GM18508 (cell line): ENCODE measurements at regions not wholly inside any gene's neighbourhood (a gene's known extent, or its start where the extent isn't known, plus 50 kb on each side); places are given as distances from the start of the nearest gene placed in this dataset.

Experiments used
- ATAC-seq: cut with Tn5 transposase; IDR thresholded peaks from one replicate; pipeline ENCODE4 v1.9.1; 2021; ENCODE audit warnings: moderate number of reproducible peaks; ENCODE audit not compliant: insufficient read depth, unreplicated experiment

- no peak for ATAC-seq
These were observed 110.3 kb upstream of the BTN3A2 start for GRCh38 chr6:26254724-26255123.

DNA sequence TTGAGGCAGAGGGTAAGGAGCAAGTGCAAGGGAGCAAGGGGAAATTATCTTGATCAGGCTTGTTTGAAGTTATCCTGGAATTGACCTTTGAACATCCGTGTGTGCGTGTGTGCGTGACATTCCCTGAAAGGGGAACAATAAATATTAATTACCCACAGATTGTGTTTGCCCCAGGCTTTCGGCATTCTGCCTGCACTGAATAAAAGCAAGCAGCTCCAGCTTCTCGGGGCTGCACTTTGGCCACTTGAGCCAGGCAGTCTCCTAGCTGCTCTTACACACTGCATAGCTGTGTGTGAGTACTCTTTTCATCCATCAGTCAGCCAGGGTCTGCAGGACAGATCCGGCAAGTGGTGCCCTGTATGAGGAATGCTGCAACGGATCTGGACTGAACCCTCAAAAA lies 107.7 kb upstream of the BTN3A2 start:
- ATAC-seq, result no peak

GRCh38 chr6:26258212-26258977 lies 106.6 kb upstream of the BTN3A2 start:
- ATAC-seq, result no peak

GRCh38 chr6:26260110-26260637 lies 104.8 kb upstream of the BTN3A2 start:
- ATAC-seq, result no peak

GRCh38 chr6:26260725-26261490 lies 104.1 kb upstream of the BTN3A2 start:
- no peak for ATAC-seq

GRCh38 chr6:26264547-26264946 lies 100.5 kb upstream of the BTN3A2 start:
- ATAC-seq, result no peak

GRCh38 chr6:26267083-26267589 lies 97.9 kb upstream of the BTN3A2 start:
- ATAC-seq, result no peak

GRCh38 chr6:26268659-26269402 lies 96.2 kb upstream of the BTN3A2 start:
- no peak for ATAC-seq

- ATAC-seq, result no peak
These were observed 95.2 kb upstream of the BTN3A2 start for GRCh38 chr6:26269531-26270485.

DNA sequence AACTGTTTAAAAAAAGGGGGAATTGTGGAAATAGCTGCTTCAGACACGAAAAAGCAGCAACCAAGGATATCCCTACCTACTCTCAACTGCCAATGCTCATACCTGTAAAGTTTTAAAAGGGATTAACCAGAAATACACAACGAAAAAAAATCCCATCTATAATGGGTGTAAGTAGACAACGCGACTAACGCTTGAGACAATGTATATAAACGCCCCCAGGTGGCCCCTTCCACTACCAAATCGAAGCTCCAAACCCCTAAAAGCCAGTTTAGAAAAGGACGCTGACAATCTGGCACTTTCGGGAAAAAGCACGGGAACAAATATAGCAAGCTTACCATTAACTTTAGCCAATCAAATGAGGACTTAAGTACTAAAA lies 94.5 kb upstream of the BTN3A2 start:
- ATAC-seq, result no peak

- ATAC-seq, result no peak
These were observed 93.9 kb upstream of the BTN3A2 start for GRCh38 chr6:26270903-26271667.

DNA sequence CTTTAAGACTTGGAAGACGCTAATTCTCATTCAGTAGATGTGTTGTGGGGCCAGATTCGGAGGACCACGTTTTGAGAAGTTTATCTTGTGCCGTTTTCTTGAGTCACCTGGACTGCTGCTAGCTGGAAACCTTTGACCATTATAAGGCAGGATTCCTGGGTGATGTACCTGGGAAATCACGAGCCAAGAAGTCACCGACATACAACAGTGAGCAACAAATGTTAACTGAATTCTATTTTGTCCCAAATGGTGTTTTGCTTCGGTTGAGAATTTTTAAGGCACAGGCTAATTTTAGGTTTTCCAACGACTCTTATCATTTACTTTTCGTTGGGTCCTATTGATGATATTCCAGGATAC lies 93.4 kb upstream of the BTN3A2 start:
- no peak for ATAC-seq

GRCh38 chr6:26272171-26272637 lies 92.8 kb upstream of the BTN3A2 start:
- ATAC-seq, result no peak

GRCh38 chr6:26273673-26274588 lies 91.1 kb upstream of the BTN3A2 start:
- ATAC-seq, result no peak

GRCh38 chr6:26275663-26276062 lies 89.3 kb upstream of the BTN3A2 start:
- ATAC-seq, result no peak

GRCh38 chr6:26276841-26277648 lies 88.0 kb upstream of the BTN3A2 start:
- no peak for ATAC-seq

GRCh38 chr6:26278536-26278935 lies 86.5 kb upstream of the BTN3A2 start:
- no peak for ATAC-seq
